Peyer's patch (tissue), 4 donors: ENCODE measurements at regions not wholly inside any gene's neighbourhood (a gene's known extent, or its start where the extent isn't known, plus 50 kb on each side); places are given as distances from the start of the nearest gene placed in this dataset.

Source experiments
- DNase-seq, 3 donors: peaks; one replicate each; pipeline ENCODE4 v3.0.0-alpha.2; 2017 to 2019
- H3K27ac ChIP-seq, 4 donors: fragments of 200-600 bp; sonication (generic); one replicate each; pipeline ENCODE4 v1.5.1; 2016 to 2019
- H3K27me3 ChIP-seq, 2 donors: fragments of 200-600 bp; sonication (generic); one replicate each; pipeline ENCODE4 v1.5.1; 2019
- H3K36me3 ChIP-seq, 3 donors: fragments of 200-600 bp; sonication (generic); one replicate each; pipeline ENCODE4 v1.5.1; 2016 to 2019
- H3K4me1 ChIP-seq, 4 donors: fragments of 200-600 bp; sonication (generic); one replicate each; pipeline ENCODE4 v1.5.1; 2016 to 2019
- H3K4me3 ChIP-seq, 4 donors: fragments of 200-600 bp; sonication (generic); 1 replicate in 3 of 4; 2 replicates in 1 of 4; pipeline ENCODE4 v1.5.1; 2016 to 2019; ENCODE audit warnings: mild to moderate bottlenecking in 1 of 4
- H3K9me3 ChIP-seq, 4 donors: fragments of 200-600 bp; sonication (generic); one replicate each; pipeline ENCODE4 v1.5.1; 2016 to 2019; ENCODE audit warnings: mild to moderate bottlenecking in 1 of 4
- CTCF ChIP-seq, 6 experiments: fragments of 450-650 bp in 4 of 6; fragments of 200-600 bp in 2 of 6; sonication (generic) in 1 of 6; IDR thresholded peaks; one replicate each; pipeline ENCODE4 v1.5.1; 2017 to 2019; ENCODE audit warnings: antibody characterized with exemption in 6 of 6, mild to moderate bottlenecking in 3 of 6, moderate library complexity in 1 of 6
- POLR2A ChIP-seq, 2 donors: fragments of 450-650 bp; IDR thresholded peaks; one replicate each; pipeline ENCODE4 v1.5.1; 2017; ENCODE audit warnings: antibody characterized with exemption in 2 of 2, mild to moderate bottlenecking in 2 of 2, moderate library complexity in 2 of 2

- Histone ChIP-seq H3K4me3 (no peak overlapping the region), H3K27ac (no peak overlapping the region), H3K27me3 (no peaks in the 10 kb centered on the region), H3K9me3 (no peaks in the 10 kb centered on the region), H3K4me1 (no peaks in the 10 kb centered on the region), H3K36me3 (no peaks in the 10 kb centered on the region)
- TF ChIP-seq POLR2A (IDR thresholded peaks at IDR 0.05) (no peak), CTCF (IDR thresholded peaks at IDR 0.05) (no peak)
- DNase-seq, result no peak
These were observed 356.6 kb upstream of the C9orf72 start for GRCh38 chr9:27929841-27930240.

DNA sequence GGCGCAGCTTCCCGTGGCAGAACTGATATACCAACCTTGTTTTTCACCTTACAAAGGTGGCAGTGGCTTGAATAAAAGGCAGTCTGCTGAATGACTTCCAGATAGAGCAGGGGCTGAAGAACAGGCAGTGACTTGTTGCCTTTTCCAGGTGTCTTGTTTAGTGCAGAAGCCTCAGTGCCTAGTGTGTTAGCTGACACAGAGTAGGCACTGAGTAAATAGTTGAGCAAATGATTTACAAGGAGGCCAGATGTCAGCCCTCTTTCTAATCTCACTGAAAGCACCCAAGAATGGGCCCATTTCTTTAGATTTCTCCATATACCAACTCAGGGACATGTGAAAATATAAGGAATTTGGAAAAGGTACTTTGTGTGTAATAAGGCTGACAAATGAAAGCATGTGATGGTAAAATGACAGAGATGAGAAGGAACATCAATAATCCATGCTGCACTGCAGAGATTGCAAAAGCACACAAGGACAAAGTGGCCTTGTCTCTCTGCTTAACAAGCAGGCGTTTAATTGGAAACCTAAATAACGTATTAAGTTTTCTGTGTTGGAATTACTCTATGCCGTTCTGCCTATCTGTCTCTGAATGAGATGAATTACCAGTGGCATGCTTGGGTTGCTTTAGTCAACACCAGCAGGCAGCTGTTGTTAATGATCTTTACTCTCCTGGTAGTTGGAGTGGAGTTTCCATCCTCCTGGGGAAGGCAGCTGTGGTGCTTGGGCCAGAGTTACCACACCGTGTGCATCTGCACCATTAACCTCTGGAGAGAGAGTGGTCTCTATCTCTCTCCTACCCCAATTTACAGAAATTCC, 360.1 kb upstream of the C9orf72 start:
- DNase-seq, result no peak
- Histone ChIP-seq H3K36me3 (no peaks in the 10 kb centered on the region), H3K27ac (no peak overlapping the region), H3K27me3 (no peaks in the 10 kb centered on the region), H3K4me3 (no peak overlapping the region), H3K4me1 (no peaks in the 10 kb centered on the region), H3K9me3 (no peaks in the 10 kb centered on the region)
- TF ChIP-seq CTCF (IDR thresholded peaks at IDR 0.05), result no peak
- no peak for TF ChIP-seq POLR2A (IDR thresholded peaks at IDR 0.05)

GRCh38 chr9:27934471-27934870, 361.2 kb upstream of the C9orf72 start:
- Histone ChIP-seq H3K27me3 (no peaks in the 10 kb centered on the region), H3K27ac (no peak overlapping the region), H3K4me3 (no peak overlapping the region), H3K4me1 (no peaks in the 10 kb centered on the region), H3K36me3 (no peaks in the 10 kb centered on the region), H3K9me3 (no peaks in the 10 kb centered on the region)
- no peak for TF ChIP-seq POLR2A (IDR thresholded peaks at IDR 0.05)
- no peak for TF ChIP-seq CTCF (IDR thresholded peaks at IDR 0.05)
- no peak for DNase-seq

- TF ChIP-seq POLR2A (IDR thresholded peaks at IDR 0.05) (no peak), CTCF (IDR thresholded peaks at IDR 0.05) (no peak)
- H3K4me1 ChIP-seq, result no peaks in the 10 kb centered on the region
- no peaks in the 10 kb centered on the region for H3K27me3 ChIP-seq
- H3K9me3 ChIP-seq, result no peaks in the 10 kb centered on the region
- H3K4me3 ChIP-seq, result no peak overlapping the region
- no peak for DNase-seq
- H3K36me3 ChIP-seq, result no peaks in the 10 kb centered on the region
- no peak overlapping the region for H3K27ac ChIP-seq
These were observed 365.9 kb upstream of the C9orf72 start for GRCh38 chr9:27939186-27939585.

DNA sequence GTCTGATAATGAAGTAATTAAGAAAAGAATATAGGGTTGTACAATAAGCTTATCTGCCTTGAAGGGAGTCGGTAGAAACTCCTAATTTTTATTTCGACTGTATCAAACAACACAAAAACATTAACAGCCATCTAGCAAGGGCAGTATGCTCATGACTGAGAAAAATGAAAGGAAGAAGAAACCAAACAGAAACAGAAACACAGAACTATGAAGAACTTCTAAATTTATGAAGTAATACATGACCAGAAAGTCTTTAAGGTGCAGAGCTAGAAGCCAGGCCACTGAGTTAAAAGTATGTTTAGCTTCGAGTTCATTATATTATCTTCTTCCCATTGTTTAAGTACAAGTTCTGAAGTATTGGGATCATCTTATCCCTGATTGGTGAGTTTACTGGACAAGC, 367.3 kb upstream of the C9orf72 start:
- H3K9me3 ChIP-seq, result no peaks in the 10 kb centered on the region
- no peaks in the 10 kb centered on the region for H3K4me1 ChIP-seq
- no peak overlapping the region for H3K4me3 ChIP-seq
- TF ChIP-seq CTCF (IDR thresholded peaks at IDR 0.05) (no peak), POLR2A (IDR thresholded peaks at IDR 0.05) (no peak)
- H3K36me3 ChIP-seq, result no peaks in the 10 kb centered on the region
- DNase-seq, result no peak
- no peak overlapping the region for H3K27ac ChIP-seq
- H3K27me3 ChIP-seq, result no peaks in the 10 kb centered on the region
